Suppressor macrophage treated with lipopolysaccharide for 4 hours (primary cell): ENCODE measurements at regions not wholly inside any gene's neighbourhood (a gene's known extent, or its start where the extent isn't known, plus 50 kb on each side); places are given as distances from the start of the nearest gene placed in this dataset.
A peak's percentile ranks its signal among the peaks of the same experiment; 100 is the strongest.
"Not testable (repeated sequence)": the region's sequence is repeated elsewhere in the genome, so short reads cannot be mapped to it uniquely, and the experiment has no call there.

ENCODE experiments used
- DNase-seq: peaks from one replicate; pipeline ENCODE4 v3.0.0-alpha.2; 2020

- DNase-seq, result no peak
These were observed 97.2 kb downstream of the KDR start for GRCh38 chr4:55028196-55028595.

- DNase-seq, result no peak
These were observed 97.8 kb downstream of the KDR start for GRCh38 chr4:55027596-55027995.

GRCh38 chr4:55025456-55025855 is 99.9 kb downstream of the KDR start:
- DNase-seq, result not testable (repeated sequence)

- DNase-seq, result no peak
These were observed 102.4 kb downstream of the KDR start for GRCh38 chr4:55023030-55023429.

- no peak for DNase-seq
These were observed 104.2 kb downstream of the KDR start for GRCh38 chr4:55021214-55021613.

GRCh38 chr4:55020131-55020530 is 105.3 kb downstream of the KDR start:
- DNase-seq, result no peak

GRCh38 chr4:55018978-55019377 is 106.4 kb downstream of the KDR start:
- no peak for DNase-seq

- peak; percentile 3 for DNase-seq
These were observed 106.9 kb downstream of the KDR start for GRCh38 chr4:55018521-55018920.

- DNase-seq, result no peak
These were observed 108.0 kb downstream of the KDR start for GRCh38 chr4:55017406-55017805.

GRCh38 chr4:55016131-55016530 is 109.3 kb downstream of the KDR start:
- DNase-seq, result no peak

- DNase-seq, result no peak
These were observed 110.5 kb downstream of the KDR start for GRCh38 chr4:55014876-55015275.

GRCh38 chr4:55013431-55013955 is 111.9 kb downstream of the KDR start:
- DNase-seq, result no peak

GRCh38 chr4:55012363-55013230 is 112.8 kb downstream of the KDR start:
- no peak for DNase-seq

- no peak for DNase-seq
These were observed 113.6 kb downstream of the KDR start for GRCh38 chr4:55011761-55012160.

GRCh38 chr4:55010550-55010949 is 114.8 kb downstream of the KDR start:
- DNase-seq, result no peak

GRCh38 chr4:55008166-55009056 is 117.0 kb downstream of the KDR start:
- no peak for DNase-seq

- no peak for DNase-seq
These were observed 119.5 kb downstream of the KDR start for GRCh38 chr4:55005910-55006309.

- DNase-seq, result no peak
These were observed 120.6 kb downstream of the KDR start for GRCh38 chr4:55004831-55005230.

- no peak for DNase-seq
These were observed 123.0 kb downstream of the KDR start for GRCh38 chr4:55002431-55002830.

- no peak for DNase-seq
These were observed 123.9 kb downstream of the KDR start for GRCh38 chr4:55001538-55001937.

- DNase-seq, result no peak
These were observed 126.4 kb downstream of the KDR start for GRCh38 chr4:54999003-54999402.

- not testable (repeated sequence) for DNase-seq
These were observed 131.8 kb downstream of the KDR start for GRCh38 chr4:54993473-54994026.

- DNase-seq, result no peak
These were observed 133.1 kb downstream of the KDR start for GRCh38 chr4:54992266-54992665.
